ENCODE measurements at regions not wholly inside any gene's neighbourhood (a gene's known extent, or its start where the extent isn't known, plus 50 kb on each side); places are given as distances from the start of the nearest gene placed in this dataset.

DNA sequence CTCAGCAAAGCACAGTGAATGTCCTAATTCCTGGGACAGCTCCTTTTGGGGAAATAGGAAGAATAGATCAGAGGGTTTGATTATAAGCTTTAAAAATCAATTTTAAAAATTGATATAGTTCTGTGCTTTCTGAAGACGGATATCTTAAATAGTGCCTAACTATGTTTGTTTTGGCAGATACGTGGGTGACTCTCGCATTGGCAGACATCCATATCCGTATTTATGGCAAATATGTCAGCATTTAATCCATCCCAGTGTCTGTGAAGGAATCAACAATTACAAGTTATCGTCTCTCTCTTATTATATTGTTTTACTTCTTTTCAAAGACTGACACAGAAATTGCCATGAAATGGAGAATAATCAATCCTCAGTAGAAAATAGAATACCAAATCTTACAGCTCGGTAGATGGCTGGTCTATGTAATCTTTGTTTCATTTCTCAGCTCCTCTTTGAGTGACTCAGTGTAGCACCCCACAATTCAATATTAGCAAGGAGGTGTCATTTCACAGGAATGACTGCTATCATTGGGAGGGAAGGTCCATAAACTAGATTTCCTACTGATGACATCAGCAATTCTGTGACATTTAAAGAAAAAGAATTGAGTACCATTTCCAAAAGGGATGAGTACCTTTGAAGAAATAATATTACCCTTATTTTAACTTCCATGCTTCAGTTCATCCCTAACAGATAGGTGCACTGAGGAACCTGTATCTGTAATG lies 186.4 kb upstream of the NFE2L3 start:
- TF ChIP-seq POLR2AphosphoS5 (IDR thresholded peaks at IDR 0.05; ENCODE audit: low read depth, low read length): no peak
- TF ChIP-seq POLR2A (IDR thresholded peaks at IDR 0.05; ENCODE audit: low read depth, low read length): no peak
